CD4-positive, alpha-beta T cell treated with Interleukin-2 at 100 ng/mL for 4 hours (primary cell): ENCODE measurements at regions not wholly inside any gene's neighbourhood (a gene's known extent, or its start where the extent isn't known, plus 50 kb on each side); places are given as distances from the start of the nearest gene placed in this dataset.

Source experiments
- DNase-seq: peaks from one replicate; pipeline ENCODE4 v3.0.0-alpha.2; 2020; ENCODE audit warnings: low spot score

DNA sequence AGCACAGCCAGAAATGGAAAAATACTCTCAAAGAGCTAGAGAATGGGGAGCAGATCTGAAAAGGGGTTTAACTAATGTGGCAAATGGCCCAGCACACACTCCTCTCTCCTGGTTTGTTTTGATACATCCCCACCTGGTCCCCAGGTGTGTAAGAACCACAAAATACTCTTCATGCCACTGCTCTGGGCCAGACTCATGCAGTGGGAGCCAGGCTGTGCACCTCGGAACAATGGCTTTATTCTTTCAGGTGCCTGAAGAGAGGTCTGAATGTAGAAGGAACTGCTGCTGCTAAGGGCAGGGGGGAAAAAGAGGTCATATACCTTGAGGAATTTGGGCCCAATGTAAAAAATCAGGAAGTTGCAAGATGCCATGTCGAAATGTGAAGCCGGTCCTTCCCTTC, 123.9 kb upstream of the ADAMTSL1 start:
- DNase-seq, result no peak

DNA sequence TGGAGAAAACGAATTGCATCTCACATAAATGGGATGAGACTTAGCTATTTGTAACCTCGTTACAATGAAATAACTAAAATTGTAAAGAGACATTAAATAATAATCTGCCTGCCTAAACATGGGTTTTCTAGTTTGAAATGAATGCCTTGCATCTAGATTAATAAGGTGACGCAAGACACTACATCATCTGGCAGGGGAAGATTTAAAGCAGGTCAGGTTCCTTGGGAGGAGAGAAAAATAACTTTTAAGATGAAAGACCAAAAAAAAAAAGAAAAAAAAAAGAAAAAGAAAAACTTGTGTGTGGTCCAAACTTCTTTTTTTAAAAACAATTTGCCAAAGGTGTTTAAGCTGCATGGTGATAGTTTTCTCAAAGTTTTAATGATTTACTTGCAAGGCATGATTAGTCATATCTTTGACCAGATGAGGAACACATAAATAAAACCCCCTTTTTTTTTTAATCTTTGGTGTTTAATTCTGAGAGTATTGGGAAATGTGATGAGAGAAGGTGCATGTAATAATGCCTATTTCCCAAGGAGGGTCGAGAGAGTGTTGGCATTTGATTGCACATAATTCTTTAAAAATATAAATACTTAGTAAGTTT, 122.9 kb upstream of the ADAMTSL1 start:
- no peak for DNase-seq

DNA sequence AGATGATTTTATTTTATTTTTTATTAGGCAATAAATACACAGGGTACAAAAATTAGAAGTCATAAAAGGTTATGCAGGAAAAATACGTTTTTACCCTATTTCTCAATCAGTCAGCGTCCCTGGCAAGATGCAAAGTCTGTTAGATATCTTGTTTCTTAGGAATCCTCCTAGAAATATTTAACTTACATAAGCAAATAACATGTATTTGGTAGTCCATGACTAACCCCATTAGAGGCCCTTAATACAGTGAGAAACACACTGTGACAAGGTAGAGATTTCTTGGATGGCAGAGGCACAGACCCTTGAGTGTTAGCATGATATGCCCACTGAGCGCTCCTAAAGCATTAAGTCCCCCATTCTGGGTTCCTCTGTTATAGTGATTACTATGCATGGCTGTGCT, 121.2 kb upstream of the ADAMTSL1 start:
- DNase-seq, result no peak

DNA sequence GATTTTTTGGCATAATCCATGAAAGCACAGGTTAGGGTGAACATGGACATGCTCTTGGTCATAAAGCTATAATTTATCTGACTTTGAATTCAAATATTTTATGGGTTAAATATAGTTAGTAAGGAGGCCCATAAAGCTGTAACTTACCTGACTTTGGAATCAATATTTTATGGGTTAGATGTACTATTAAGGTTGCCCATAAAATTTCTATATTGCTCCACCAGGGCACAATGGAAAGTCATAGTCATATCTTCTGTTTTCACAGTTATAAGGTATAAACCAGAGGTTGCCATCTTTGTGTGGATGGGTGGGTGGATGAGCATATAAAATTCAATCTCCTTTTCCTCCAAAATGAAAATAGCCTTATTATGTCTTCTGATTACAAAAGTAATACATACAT, 120.5 kb upstream of the ADAMTSL1 start:
- no peak for DNase-seq

DNA sequence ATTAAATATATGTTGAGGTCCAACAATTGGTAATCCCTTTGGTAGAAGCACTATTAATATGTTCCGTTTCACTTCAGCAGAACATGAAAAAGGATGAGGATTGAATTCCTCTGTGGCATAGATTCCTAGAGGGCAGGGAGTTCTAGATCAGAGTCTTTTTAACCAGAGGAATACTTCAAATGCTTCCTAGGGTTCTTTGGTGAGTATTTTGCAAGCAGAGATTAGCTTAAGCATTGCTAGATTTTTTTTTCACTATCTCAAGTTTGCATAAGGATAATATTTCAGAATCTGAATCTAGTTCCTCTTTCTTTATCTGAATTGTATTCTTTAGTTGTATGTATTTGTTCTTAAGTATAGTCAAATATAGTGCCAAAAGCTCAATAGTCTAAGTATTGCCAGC, 116.6 kb upstream of the ADAMTSL1 start:
- DNase-seq, result no peak

DNA sequence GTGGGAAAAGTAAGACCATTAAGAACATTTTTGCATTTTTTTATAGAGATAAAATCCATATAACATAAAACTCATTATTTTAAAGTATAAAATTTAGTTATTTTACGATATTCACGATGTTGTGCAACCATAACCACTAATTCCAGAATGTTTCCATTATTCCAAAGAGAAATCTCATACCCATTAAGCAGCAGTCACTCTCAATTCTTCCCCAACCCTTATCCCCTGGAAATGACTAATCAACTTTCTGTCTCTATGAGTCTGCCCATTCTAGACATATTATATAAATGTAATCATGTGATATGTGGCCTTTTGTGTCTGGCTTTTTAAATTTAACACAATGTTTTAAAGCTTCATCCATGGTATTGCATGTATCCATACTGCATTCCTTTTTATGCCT, 115.6 kb upstream of the ADAMTSL1 start:
- DNase-seq, result no peak

DNA sequence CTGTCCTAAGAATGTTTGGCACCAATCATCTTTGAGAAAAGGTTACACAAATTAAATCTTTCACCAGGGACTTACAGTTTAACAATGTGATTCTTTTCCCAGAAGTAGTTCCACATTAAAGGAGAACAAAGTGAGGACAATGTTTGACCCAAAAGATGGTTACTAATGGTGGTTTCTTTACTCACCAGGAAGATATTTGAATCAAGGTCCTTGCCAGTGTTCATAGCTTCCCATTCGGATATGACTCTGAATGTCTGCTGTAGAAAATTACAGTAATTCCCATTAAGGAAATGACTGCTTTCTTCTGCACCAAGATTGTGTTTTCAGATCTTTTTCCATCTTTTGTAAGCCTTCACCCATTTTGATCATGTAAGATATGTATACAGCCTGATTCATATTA, 114.6 kb upstream of the ADAMTSL1 start:
- DNase-seq, result no peak

DNA sequence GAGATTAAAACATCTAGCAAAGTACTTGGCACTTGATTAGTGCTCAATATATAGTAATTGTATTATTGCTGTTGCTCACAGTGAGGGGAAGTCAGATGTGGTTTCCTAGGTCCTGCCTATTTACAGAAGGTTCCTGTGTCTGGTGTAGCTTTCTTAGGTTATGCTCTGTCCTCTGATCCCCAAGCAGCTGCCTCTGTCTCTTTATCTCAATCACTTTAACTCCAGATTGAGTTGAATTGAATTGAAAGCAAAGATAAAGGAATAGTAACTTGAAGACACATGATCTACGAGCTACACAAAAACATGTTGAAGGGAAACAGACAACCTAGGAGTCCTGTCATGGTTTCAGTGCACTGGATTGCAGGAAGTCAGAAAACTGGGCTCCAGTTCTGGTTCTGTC, 113.9 kb upstream of the ADAMTSL1 start:
- DNase-seq, result no peak

DNA sequence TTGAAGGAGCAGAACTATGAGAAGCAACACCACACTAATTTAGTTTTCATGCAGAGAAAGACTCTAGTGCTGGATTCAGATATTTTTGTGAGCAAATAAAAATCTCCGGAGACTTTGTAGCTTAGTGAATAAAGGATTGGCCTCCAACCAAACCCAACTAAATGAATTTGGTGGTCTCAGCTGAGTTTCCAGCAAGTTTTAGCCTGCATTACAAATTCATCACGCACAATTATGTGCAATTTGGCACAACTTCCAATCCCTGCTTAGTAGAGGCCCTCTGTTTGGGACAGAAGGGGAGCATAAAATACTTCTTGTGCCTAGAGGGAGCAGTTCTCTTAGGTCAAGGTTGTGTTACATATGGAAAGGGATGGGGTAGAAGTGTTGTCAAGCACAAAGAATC, 112.3 kb upstream of the ADAMTSL1 start:
- DNase-seq, result no peak

DNA sequence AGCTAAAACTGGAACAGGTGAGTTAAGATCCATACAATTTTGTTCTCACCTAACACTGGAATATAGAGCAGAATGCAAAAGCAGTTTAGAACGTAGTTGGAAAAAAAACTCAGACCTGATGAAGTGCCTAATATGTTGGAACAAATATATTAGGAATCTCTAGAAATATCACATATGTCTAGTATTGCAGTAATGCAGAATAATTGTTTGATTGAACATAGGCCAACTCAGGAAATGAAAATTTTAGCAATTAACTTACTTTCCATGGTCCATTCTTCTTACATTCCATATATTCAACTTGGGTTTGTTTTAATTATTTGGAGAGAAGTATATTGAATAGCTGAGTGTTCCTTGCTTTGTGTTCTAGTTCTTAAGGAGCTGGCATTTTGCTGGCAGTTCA, 111.8 kb upstream of the ADAMTSL1 start:
- DNase-seq, result no peak

DNA sequence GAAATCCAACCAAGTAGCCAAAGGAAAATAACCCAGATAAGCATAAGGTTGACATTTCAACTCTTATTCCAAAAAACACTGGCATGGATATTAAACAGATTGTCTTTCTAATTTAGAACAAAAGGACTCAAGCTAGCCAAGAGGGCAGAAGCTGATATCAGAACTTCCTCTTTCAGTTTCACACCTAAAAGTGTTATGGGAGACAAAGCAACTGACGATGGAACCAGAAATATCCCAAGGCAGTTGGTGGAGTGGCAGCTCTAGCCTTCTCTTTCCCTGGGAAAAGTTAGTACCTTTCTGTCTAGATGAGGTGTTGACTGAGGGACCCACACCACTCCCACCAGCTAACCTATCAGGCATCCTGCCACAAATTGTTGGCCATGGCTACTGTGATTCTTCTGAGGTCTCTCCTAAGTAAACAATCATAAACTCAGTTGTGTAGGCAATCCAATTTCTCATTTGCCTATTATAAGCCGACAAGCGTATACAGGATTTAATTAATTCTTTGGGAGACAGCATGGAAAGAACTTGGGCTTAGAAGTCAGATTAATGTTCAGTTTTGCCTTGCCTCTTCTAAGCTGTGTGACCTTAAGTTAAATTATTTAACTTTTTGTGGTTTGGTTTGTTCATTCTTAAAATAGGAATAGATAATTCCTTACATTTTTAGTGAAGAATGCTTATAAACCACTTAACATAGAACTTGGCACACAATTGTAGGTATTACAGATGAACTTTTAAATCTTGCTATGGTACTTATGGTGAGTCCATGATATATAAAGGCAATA, 110.9 kb upstream of the ADAMTSL1 start:
- no peak for DNase-seq

DNA sequence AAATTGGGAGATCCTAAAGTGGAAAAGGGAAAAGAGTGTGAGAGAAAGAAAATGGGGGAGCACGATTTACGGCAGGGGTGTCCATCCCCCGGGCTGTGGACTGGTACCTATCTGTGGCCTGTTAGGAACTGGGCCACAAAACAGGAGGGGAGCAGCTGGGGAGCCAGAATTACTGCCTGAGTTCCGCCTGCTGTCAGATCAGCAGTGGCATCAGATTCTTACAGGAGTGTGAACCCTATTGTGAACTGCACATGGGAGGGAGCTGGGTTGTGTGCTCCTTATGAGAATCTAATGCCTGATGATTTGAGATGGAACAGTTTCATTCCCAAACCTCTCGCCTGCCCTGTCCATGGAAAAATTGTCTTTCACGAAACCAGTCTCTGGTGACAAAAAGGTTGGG, 108.3 kb upstream of the ADAMTSL1 start:
- DNase-seq, result no peak

DNA sequence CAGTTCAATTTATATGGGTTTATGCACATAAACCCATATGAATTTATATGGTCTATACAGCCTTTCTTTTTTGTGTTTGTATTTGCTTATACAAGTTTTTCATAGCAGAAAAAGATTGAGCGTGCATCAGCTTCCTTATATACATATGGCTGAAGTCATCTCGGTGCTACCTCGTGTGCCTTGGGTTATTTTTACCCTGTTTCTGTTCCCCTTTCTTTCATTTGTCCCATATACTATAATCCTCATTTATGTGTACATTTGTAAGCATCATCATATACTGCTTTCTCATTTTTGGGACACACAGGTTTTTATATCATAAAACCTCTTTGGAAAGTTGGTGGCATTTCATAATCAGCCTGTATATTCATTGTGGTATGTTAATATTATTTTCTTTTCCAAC, 107.8 kb upstream of the ADAMTSL1 start:
- no peak for DNase-seq

DNA sequence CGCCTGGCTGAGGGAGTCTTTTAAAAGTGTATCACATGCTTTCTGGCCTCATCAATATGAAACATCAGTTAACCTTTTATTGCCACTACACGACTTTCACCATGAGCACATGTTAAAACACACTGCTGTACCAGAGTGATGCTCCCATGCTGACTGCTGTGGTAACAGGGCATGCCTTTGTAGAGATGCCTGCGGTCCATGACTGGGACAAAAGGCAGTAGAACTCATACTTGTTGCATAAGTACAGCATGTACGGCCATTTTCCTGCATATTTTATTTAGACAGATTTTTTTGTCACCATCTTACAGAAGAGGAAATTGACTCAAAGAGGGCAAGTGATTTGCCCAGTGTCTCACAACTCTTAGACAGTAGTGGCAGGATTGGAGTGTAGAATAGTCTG, 105.7 kb upstream of the ADAMTSL1 start:
- no peak for DNase-seq

DNA sequence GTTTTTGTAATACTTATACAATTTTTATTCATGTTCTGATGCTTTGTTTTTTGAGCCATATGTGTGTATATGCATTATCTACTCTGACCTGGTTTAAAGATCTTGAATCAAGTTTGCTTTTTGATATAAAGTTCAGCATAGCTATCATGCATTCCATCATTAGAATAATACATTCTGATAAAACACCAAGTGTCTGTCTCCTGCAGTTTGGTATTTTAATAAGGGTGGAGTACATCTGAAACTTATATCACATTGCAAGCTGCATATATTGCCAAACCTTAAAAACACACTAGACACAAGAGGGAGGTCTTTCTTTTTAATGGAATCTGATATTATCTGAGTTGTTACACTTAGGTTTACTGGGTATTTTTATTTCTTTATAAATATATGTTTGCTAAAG, 102.8 kb upstream of the ADAMTSL1 start:
- DNase-seq, result no peak

DNA sequence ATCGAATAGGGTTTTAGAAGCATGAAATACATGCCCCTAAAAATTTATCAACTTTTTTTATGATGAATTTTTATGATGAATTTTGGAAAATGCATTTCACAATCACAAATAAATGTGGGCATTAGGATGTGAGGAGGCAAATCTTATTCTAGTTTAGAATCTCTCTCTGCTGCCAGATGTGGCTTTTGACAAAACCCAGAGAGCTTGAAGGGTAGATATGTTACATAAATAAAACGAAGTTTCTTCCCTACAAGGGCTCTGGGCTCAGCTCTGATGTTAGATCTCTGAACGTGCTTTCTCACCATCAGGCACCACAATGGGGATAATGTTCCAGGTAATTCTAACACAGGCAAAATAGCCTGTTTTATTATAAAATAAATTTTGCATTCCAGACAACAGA, 102.3 kb upstream of the ADAMTSL1 start:
- DNase-seq, result no peak

DNA sequence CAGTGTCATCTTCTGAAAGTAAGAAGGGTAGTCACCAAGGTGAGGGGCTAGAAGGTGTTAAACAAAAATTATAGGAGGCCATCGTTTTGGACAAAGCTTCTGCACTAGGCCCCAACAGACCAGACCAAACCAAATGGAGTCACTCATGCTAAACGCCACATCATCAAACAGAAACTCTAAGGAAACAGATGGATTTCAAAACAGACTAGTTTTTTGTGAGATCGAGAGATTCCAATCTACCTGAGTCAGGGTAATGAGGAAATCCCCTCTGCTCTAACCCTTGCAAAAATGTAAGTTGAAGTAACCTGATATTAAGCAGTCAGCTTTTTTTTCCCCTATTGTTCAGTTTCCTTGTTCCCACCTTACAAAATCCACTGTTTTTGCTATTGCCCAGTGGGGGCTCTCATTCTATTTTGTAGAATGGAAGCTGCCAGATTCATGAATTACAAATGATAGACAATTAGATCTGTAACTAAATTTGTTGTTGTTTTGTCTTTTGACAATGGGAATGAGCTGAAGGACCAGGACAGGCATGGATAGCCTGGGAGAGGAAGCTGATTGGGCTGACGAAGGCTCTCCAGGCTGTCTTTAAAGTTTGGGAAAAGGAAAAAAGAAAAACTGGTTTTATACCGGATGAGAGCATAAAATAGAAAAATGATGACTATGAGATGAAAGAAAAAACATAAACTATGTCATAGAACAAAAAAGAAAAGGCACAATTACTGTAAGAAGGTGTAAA, 94.7 kb upstream of the ADAMTSL1 start:
- DNase-seq, result no peak

DNA sequence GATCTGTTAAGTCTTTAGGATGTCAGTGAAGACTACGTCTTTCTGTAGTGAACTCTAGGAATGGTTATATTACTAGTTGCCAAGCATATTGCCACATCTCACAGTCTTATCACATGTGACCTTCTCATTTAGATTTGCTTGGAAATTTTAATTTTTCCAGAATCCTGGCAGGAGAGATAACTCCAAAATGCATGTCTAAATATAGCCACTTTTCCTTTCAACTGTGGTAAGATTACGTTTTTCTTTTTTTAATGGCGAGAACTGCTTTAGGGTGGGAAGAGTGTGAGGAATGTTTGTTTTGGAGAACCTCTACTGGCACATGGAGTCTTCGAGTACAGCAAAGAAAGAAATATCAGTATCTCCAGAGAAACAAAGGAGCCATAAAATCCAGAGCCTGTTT, 91.7 kb upstream of the ADAMTSL1 start:
- no peak for DNase-seq

DNA sequence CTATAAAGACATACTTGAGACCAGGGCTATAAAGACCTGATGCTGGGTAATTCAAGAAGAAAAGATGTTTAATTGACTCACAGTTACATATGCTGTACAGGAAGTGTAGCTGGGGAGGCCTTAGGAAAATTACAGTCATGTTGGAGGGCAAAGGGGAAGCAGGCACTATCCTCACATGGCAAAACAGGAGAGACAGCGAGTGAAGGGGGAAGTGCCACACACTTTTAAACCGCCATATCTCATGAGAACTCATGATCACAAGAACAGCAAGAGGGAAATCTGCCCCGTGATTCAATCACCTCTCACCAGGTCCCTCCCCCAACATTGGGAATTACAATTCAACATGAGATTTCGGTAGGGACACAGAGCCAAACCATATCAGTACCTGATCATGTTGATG, 89.9 kb upstream of the ADAMTSL1 start:
- DNase-seq, result no peak

DNA sequence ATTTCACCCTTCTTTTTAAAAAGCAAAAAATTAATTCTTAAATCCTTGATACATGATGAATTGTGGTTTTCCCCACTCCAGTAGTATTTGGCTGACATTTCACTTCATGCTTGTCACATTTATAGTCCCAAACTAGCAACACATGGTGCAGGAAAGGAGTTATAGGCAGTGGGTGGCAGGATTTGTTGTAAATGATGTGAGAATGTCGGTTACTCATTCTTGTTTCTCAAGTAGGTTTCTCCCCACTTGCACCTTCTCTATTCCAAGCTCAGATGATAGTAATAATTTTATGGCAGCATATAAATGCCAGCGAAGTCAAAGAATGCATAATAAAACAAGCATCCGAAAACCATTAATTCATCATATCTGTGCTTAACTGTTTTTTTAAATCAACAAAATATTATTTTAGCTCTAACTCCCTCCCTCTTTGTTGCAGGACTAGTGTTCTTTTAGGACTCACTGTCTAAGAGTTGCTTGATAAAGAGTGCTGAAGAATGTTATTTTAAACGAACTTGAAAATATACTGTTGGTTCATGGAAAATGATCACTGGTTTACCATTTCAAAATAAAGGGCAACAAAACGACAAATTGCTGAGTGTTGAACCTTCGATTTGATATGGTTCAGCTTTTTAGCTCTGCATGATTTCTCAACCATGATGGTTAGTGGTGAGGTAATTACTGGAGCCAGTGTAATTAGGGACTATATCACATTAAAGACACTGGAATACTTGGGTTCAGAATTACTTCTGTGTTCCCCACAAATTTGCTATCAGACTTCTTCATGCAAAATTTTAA, 88.1 kb upstream of the ADAMTSL1 start:
- no peak for DNase-seq

DNA sequence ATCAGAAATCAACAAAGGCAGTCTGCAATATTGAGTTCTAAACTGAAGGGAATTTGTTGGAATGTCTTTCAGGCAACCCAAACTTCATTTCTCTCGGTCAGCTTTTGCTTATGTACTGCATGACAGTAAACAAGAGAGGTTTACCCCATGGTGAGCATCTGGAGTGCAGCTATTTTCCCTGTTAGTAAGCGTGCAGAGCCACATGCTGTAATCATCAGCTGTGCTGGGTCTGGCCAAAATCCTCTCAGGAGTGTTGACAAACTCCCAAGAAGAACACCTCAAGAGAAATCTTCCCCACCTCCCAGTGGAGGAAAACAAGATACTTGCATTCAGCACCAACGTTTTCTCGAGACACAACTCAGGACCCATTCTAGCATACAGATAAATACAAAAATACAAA, 83.6 kb upstream of the ADAMTSL1 start:
- DNase-seq, result no peak

DNA sequence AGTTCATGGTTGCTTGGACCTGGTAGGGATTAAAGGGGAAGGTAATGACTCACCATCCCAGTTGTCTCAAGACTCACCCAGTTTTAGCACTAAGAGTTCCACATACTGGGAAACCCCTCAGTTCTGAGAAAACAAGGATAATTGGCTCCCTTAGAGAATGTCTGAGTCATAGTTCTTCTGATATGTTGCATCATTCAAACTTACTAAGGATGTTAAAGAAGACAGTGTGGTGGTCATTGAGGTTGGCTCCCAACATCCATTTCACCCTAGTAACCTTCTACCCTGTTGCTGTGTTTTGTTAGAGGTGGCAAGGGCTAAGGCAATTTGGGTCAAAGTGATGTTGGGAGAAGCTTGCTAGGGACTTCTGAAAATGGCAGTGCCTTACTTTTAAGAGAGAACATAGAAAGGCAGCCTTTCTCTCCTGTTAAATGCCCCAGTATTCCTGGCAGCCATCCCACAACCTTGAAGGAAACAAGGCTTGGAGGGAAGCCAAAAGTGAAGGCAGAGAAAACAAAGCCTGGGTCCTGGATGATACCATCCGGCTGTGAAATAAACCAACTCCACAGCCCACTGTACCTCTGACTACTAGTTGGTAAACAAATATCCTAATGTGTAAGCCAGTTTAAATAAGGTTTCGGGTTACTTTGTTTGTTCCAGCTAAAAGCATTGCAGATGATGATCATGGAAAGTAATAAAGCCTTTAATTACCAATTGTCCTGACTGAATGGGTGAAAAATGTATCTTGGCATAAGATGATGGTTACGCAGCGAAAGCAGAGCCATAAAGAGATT, 80.4 kb upstream of the ADAMTSL1 start:
- DNase-seq, result no peak
